MM.1S (cell line): ENCODE measurements at regions not wholly inside any gene's neighbourhood (a gene's known extent, or its start where the extent isn't known, plus 50 kb on each side); places are given as distances from the start of the nearest gene placed in this dataset.

ENCODE experiments used
- CTCF ChIP-seq: fragments of 300-600 bp; sonication (generic); IDR thresholded peaks from 2 replicates; pipeline ENCODE4 v1.5.1; 2016; ENCODE audit warnings: antibody characterized with exemption, low read length, mixed read lengths
- EZH2phosphoT487 ChIP-seq: fragments of 300-600 bp; sonication (generic); IDR thresholded peaks from 2 replicates; pipeline ENCODE4 v1.6.1; 2018; ENCODE audit warnings: antibody characterized with exemption, low read length

GRCh38 chr2:236355911-236356310 is 91.7 kb upstream of the ASB18 start:
- no peak for TF ChIP-seq CTCF
- no peak for TF ChIP-seq EZH2phosphoT487
